NCI-H1092 (cell line): ENCODE measurements at regions not wholly inside any gene's neighbourhood (a gene's known extent, or its start where the extent isn't known, plus 50 kb on each side); places are given as distances from the start of the nearest gene placed in this dataset.
"Not testable (repeated sequence)": the region's sequence is repeated elsewhere in the genome, so short reads cannot be mapped to it uniquely, and the experiment has no call there.

ENCODE experiments used
- DNase-seq: peaks from one replicate; lab custom pipeline; 2025; lab: John Stamatoyannopoulos, UW

DNA sequence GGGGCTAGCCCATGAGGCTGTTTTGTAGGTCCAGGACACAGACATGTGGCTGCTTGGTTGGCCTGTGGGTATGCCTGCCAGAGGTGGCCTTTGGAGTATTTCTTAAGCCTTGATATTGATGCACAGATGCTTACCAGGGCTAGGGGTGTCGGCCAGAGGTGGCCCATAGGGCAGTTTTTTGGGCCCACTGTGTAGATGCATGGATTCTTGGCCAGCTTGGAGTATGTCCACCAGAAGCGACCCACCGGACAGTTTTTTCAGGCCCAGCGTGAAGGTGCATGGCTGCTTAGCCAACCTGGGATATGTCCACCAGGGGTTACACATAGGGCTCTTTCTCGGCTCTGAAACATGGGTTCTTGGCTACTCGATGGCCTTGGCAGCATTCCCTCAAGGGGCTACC, 1199.1 kb downstream of the CNTNAP5 start:
- DNase-seq: no peak

DNA sequence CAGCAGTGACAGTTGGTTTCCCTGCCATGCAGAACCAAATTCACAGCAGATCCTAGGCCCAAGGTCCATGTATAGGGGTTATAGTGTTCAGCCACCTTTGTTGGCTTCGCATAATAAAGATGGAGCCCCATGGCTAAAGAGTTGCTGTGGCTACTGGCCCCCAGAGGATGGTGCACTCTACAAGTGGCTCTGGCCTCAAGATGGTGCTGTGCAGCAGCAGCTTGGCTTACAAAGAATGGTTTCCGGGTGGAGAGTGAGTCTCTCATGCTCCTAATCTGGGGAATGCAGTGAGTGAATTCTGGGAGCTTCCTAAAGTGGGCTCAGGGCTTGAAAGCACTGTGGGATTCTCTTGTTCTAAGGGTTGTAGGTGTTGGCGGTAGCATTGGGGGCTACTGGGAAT, 1199.7 kb downstream of the CNTNAP5 start:
- no peak for DNase-seq

- DNase-seq: no peak
Observed at GRCh38 chr2:125227843-125228392, 1202.8 kb downstream of the CNTNAP5 start.

- no peak for DNase-seq
Observed at GRCh38 chr2:125240870-125241269, 1215.8 kb downstream of the CNTNAP5 start.

GRCh38 chr2:125243074-125243473, 1218.0 kb downstream of the CNTNAP5 start:
- DNase-seq: no peak

DNA sequence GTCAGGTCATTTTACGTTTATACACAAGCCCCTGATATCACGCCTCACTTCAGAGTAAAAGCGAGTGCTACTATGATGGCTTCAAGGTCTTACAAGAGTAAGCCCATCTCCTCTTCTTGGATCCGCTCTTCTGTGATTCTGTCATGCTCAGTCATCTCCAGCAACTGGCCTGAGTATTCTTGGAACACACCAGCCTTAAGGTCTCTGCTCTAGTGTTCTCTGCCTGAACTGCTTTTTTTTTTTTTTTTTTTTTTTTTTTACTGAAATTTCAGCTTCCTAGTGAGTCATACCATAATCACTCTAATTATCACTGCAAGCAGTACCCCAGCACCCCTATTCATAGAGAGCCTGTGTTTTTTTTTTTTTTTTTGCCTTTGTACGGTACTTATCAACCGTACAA, 1228.9 kb downstream of the CNTNAP5 start:
- no peak for DNase-seq

DNA sequence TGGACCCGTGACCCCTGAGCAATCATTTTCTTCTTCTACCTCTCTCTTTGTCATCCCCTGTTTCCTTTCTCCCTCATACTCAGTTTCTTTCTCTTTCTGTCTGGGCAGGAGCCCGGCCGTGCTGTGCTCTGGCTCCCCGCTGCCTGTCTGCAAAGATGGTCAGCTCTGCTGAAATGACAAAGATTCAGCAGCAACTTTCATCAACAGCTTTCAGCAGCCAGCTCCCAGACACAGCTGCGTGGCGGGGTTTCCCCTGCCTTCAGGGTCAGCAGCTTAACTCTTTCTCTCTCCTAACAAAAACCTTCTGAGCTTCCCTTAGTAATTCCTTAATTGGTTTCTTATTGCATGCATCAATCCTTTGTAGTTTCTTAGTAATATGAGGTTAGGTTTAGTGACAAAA, 1234.4 kb downstream of the CNTNAP5 start:
- no peak for DNase-seq

GRCh38 chr2:125260366-125260930, 1235.4 kb downstream of the CNTNAP5 start:
- DNase-seq: not testable (repeated sequence)

DNA sequence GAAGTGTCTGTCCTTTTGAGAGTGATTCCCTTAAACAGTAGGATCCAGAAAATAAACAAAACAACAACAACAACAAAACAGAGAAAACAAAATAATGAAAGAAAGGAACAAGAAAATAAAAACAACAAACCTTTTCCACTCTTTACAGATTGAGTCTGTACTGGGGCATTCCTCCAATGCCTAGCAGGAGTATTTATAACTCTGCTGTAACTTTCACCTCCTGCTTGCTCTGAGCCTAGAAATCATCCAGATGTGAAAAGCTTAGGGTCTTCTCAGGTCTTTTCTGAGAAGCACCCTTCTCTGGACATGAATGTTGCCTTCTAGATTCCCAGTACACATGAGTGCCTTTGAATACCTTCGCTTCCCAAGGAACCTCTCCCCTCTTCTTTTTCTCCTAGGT, 1239.4 kb downstream of the CNTNAP5 start:
- no peak for DNase-seq

- DNase-seq: no peak
Observed at GRCh38 chr2:125267683-125268082, 1242.6 kb downstream of the CNTNAP5 start.

- no peak for DNase-seq
Observed at GRCh38 chr2:125272651-125273050, 1247.6 kb downstream of the CNTNAP5 start.

GRCh38 chr2:125274718-125275117, 1249.6 kb downstream of the CNTNAP5 start:
- DNase-seq: no peak

GRCh38 chr2:125280265-125280664, 1255.2 kb downstream of the CNTNAP5 start:
- DNase-seq: no peak

- no peak for DNase-seq
Observed at GRCh38 chr2:125281242-125281641, 1256.2 kb downstream of the CNTNAP5 start.

DNA sequence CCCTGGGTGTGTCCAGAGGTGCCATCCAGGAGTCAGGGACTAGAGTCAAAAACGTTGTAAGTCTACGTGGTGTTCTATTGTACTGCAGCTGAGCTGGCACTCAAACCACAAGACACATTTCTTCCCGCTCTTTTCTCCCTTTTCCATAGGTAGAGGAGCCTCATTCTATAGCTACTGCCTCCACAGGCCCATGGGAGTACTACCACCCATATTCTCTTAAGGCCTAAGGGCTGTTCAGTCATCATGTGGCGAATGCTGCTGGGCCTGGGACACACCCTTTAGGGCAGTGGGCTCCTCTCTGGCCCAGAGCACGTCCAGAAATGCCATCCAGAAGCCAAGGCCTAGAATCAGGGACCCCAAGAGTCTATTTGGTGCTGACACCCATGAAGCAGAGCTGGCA, 1271.7 kb downstream of the CNTNAP5 start:
- no peak for DNase-seq

GRCh38 chr2:125310657-125311364, 1285.7 kb downstream of the CNTNAP5 start:
- DNase-seq: no peak

GRCh38 chr2:125312342-125312741, 1287.3 kb downstream of the CNTNAP5 start:
- DNase-seq: no peak

- no peak for DNase-seq
Observed at GRCh38 chr2:125313806-125314205, 1288.7 kb downstream of the CNTNAP5 start.

- no peak for DNase-seq
Observed at GRCh38 chr2:125318740-125319139, 1293.7 kb downstream of the CNTNAP5 start.

GRCh38 chr2:125324273-125324672, 1299.2 kb downstream of the CNTNAP5 start:
- no peak for DNase-seq

GRCh38 chr2:125330133-125330532, 1305.0 kb downstream of the CNTNAP5 start:
- DNase-seq: no peak

- no peak for DNase-seq
Observed at GRCh38 chr2:125341353-125341752, 1314.6 kb upstream of the GYPC start.

DNA sequence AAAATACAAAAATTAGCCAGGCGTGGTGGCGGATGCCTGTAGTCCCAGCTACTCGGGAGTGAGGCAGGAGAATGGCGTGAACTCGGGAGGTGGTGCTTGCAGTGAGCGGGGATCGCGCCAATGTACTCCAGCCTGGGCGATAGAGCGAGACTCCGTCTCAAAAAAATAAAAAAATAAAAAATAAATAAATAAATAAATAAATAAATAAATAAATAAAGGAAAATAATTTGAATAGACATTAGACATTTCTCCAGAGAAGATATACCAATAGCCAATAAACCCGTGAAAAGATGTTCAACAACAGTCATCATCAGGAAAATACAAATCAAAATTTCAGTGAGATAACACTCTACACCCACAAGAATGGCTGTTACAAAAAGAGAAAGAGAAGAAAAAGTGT, 1302.4 kb upstream of the GYPC start:
- not testable (repeated sequence) for DNase-seq
